HCT116 (cell line): ENCODE measurements at regions not wholly inside any gene's neighbourhood (a gene's known extent, or its start where the extent isn't known, plus 50 kb on each side); places are given as distances from the start of the nearest gene placed in this dataset.

Source experiments
- ATAC-seq: fragments of 200-7000 bp; cut with Tn5 transposase; 2 replicates; pipeline ENCODE4 v1.9.1; 2020; ENCODE audit warnings: mild to moderate bottlenecking, moderate library complexity
- BruUV-seq: library from RNA; stranded (reverse); fragments of 400-500 nt; replicated peaks from 2 replicates; lab custom pipeline; 2021; lab: Mats Ljungman, UMichigan
- CTCF ChIA-PET: fragments of 300-600 bp; sonication (Branson Sonifier 250); formaldehyde crosslinking; loops from one replicate; lab custom pipeline; 2021; ENCODE audit warnings: antibody characterized with exemption; lab: Charles Lee
- POLR2A ChIA-PET: fragments of 300-600, 350-600 bp; sonication (Branson Sonifier 250); formaldehyde crosslinking; loops from one replicate; lab custom pipeline; 2021; ENCODE audit warnings: antibody characterized with exemption; lab: Charles Lee
- RAD21 ChIA-PET, 2 experiments: fragments of 300-600 bp; sonication (Branson Sonifier 250); formaldehyde crosslinking; loops; one replicate each; lab custom pipeline; 2023; ENCODE audit warnings: low total read pairs in 2 of 2; ENCODE audit not compliant: uncharacterized antibody in 2 of 2, unreplicated experiment in 2 of 2, low non-redundant PET in 1 of 2; lab: Charles Lee
- DNase-seq: peaks from one replicate; pipeline ENCODE4 v3.0.0-alpha.2; 2010; ENCODE audit warnings: low read depth, low spot score
- H2AFZ ChIP-seq: fragments of 200-600 bp; shearing (Covaris generic), sonication (generic); 2 replicates; pipeline ENCODE4 v1.6.1; 2017; ENCODE audit warnings: low read depth, mixed run types, mixed read lengths, antibody characterized with exemption, low read length; ENCODE audit not compliant: poor library complexity, severe bottlenecking
- H3K27ac ChIP-seq: 2 replicates; pipeline ENCODE4 v1.5.1; 2012; ENCODE audit warnings: low read depth, low read length
- H3K27me3 ChIP-seq: fragments of 200-600 bp; sonication (generic); 2 replicates; pipeline ENCODE4 v1.6.1; 2016; ENCODE audit warnings: mixed run types, low read length, mixed read lengths; ENCODE audit not compliant: insufficient read depth
- H3K36me3 ChIP-seq, 2 experiments: fragments of 200-500 bp in 1 of 2; fragments of 200-600 bp in 1 of 2; sonication (Bioruptor generic) in 1 of 2; sonication (generic) in 1 of 2; 2 replicates each; pipeline versions ENCODE4 v1.5.1 to v1.6.1; 2014 to 2016; ENCODE audit warnings: low read length in 2 of 2, inconsistent platforms in 1 of 2, mixed read lengths in 1 of 2, mixed run types in 1 of 2; ENCODE audit not compliant: insufficient read depth in 2 of 2, control insufficient read depth in 1 of 2
- H3K4me1 ChIP-seq, 2 experiments: fragments of 200-600 bp in 1 of 2; sonication (generic) in 1 of 2; 2 replicates each; pipeline versions ENCODE4 v1.5.1 to v1.6.1; 2012 to 2017; ENCODE audit warnings: low read length in 2 of 2, inconsistent platforms in 1 of 2, mild to moderate bottlenecking in 1 of 2, mixed read lengths in 1 of 2, mixed run types in 1 of 2, moderate library complexity in 1 of 2; ENCODE audit not compliant: insufficient read depth in 2 of 2, control insufficient read depth in 1 of 2
- H3K4me2 ChIP-seq: fragments of 200-600 bp; sonication (generic); 2 replicates; pipeline ENCODE4 v1.6.1; 2017; ENCODE audit warnings: mixed run types, low read length, mixed read lengths
- H3K4me3 ChIP-seq, 2 experiments: fragments of 200-600 bp in 1 of 2; sonication (generic) in 1 of 2; replicated peaks in 1 of 2; 2 replicates each; pipeline ENCODE4 v1.5.1; 2011 to 2016; ENCODE audit warnings: low read length in 2 of 2, control low read depth in 1 of 2, low read depth in 1 of 2, mild to moderate bottlenecking in 1 of 2, mixed read lengths in 1 of 2, mixed run types in 1 of 2
- H3K79me2 ChIP-seq: fragments of 200-600 bp; sonication (generic); 2 replicates; pipeline ENCODE4 v1.6.1; 2017; ENCODE audit warnings: mild to moderate bottlenecking, mixed run types, low read length, moderate library complexity, mixed read lengths; ENCODE audit not compliant: insufficient read depth
- H3K9ac ChIP-seq: fragments of 200-600 bp; sonication (generic); 2 replicates; pipeline ENCODE4 v1.6.1; 2016; ENCODE audit warnings: low read length, mixed read lengths
- H3K9me2 ChIP-seq: fragments of 200-600 bp; sonication (generic), shearing (Covaris generic); 2 replicates; pipeline ENCODE4 v1.6.1; 2017; ENCODE audit warnings: mixed run types, mild to moderate bottlenecking, moderate library complexity; ENCODE audit not compliant: insufficient read depth
- H3K9me3 ChIP-seq, 2 experiments: fragments of 200-500 bp in 1 of 2; fragments of 200-600 bp in 1 of 2; sonication (Bioruptor generic) in 1 of 2; sonication (generic) in 1 of 2; 2 replicates each; pipeline ENCODE4 v1.6.1; 2014 to 2017; ENCODE audit warnings: low read length in 2 of 2, mixed read lengths in 2 of 2, inconsistent platforms in 1 of 2, low read depth in 1 of 2, mild to moderate bottlenecking in 1 of 2, mixed run types in 1 of 2, moderate library complexity in 1 of 2; ENCODE audit not compliant: control insufficient read depth in 1 of 2, insufficient read depth in 1 of 2
- H4K20me1 ChIP-seq: fragments of 200-600 bp; sonication (generic), shearing (Covaris generic); 2 replicates; pipeline ENCODE4 v1.6.1; 2017; ENCODE audit warnings: mixed run types, mild to moderate bottlenecking, moderate library complexity; ENCODE audit not compliant: insufficient read depth
- CEBPB ChIP-seq: IDR thresholded peaks from 2 replicates; pipeline ENCODE4 v1.6.1; 2012; ENCODE audit warnings: low read depth
- CTCF ChIP-seq, 3 experiments: fragments of 200-600 bp in 1 of 3; sonication (generic) in 1 of 3; IDR thresholded peaks in 2 of 3; conservative IDR thresholded peaks in 1 of 3; 2 replicates each; pipeline ENCODE4 v1.5.1; 2012 to 2017; ENCODE audit warnings: low read depth in 2 of 3, low read length in 2 of 3, antibody characterized with exemption in 1 of 3, borderline replicate concordance in 1 of 3, control low read depth in 1 of 3, mild to moderate bottlenecking in 1 of 3, mixed read lengths in 1 of 3, mixed run types in 1 of 3, moderate library complexity in 1 of 3; ENCODE audit not compliant: insufficient read depth in 1 of 3
- ELF1 ChIP-seq: IDR thresholded peaks from 2 replicates; pipeline ENCODE4 v1.6.1; 2012; ENCODE audit warnings: low read depth, borderline replicate concordance
- EZH2 ChIP-seq: fragments of 200-600 bp; sonication (generic); IDR thresholded peaks from 2 replicates; pipeline ENCODE4 v1.6.1; 2017; ENCODE audit warnings: antibody characterized with exemption, mixed run types
- FOSL1 ChIP-seq: IDR thresholded peaks from 2 replicates; pipeline ENCODE4 v1.6.1; 2012; ENCODE audit warnings: low read depth
- POLR2A ChIP-seq: IDR thresholded peaks from 2 replicates; pipeline ENCODE4 v1.7.0; 2011; ENCODE audit warnings: borderline replicate concordance; ENCODE audit not compliant: insufficient read depth, insufficient read length; ENCODE audit errors: extremely low read depth
- RAD21 ChIP-seq: IDR thresholded peaks from 2 replicates; pipeline ENCODE4 v1.6.1; 2012; ENCODE audit warnings: low read depth, mild to moderate bottlenecking
- REST ChIP-seq: IDR thresholded peaks from 2 replicates; pipeline ENCODE4 v1.6.1; 2012; ENCODE audit warnings: low read depth
- SP1 ChIP-seq: IDR thresholded peaks from 2 replicates; pipeline ENCODE4 v1.6.1; 2012; ENCODE audit warnings: low read depth
- TCF7L2 ChIP-seq: IDR thresholded peaks from 2 replicates; pipeline ENCODE4 v1.7.0; 2011; ENCODE audit warnings: borderline replicate concordance, inconsistent platforms; ENCODE audit not compliant: insufficient read depth, insufficient read length; ENCODE audit errors: extremely low read depth
- YY1 ChIP-seq: IDR thresholded peaks from 2 replicates; pipeline ENCODE4 v1.6.1; 2011; ENCODE audit warnings: low read length, low read depth, moderate library complexity, mild to moderate bottlenecking; ENCODE audit not compliant: insufficient replicate concordance; ENCODE audit errors: extremely low read depth
- ZBTB33 ChIP-seq: IDR thresholded peaks from 2 replicates; pipeline ENCODE4 v1.6.1; 2011; ENCODE audit warnings: mild to moderate bottlenecking, low read length, moderate library complexity; ENCODE audit not compliant: insufficient replicate concordance; ENCODE audit errors: extremely low read depth
- ZFX ChIP-seq: fragments of 450-650 bp; IDR thresholded peaks from 2 replicates; pipeline ENCODE4 v1.6.1; 2017
- intact Hi-C: fragments of 100-400 bp; cut with micrococcal nuclease; formaldehyde crosslinking; loops from 2 replicates; pipeline ENCODE4 v1.10.0; 2022

- Histone ChIP-seq H3K4me2 (no peak overlapping the region), H3K9me2 (no peaks in the 10 kb centered on the region), H4K20me1 (no peaks in the 10 kb centered on the region), H2AFZ (peak overlapping the region; percentile 31), H3K79me2 (no peaks in the 10 kb centered on the region), H3K4me1 (no peaks in the 10 kb centered on the region), H3K27me3 (no peaks in the 10 kb centered on the region), H3K9ac (no peak overlapping the region), H3K4me3 (no peak overlapping the region), H3K9me3 (no peaks in the 10 kb centered on the region), H3K27ac (no peak overlapping the region), H3K36me3 (no peaks in the 10 kb centered on the region)
- no TSS peak for BruUV-seq
- CTCF ChIA-PET, result no interaction called here
- RAD21 ChIA-PET, result no interaction called here
- intact Hi-C loops, result no loop called here
- DNase-seq, result no peak
- TF ChIP-seq RAD21 (peak; percentile 28), CTCF (IDR thresholded peaks at IDR 0.05 in 2 of 3, conservative IDR thresholded peaks at IDR 0.05 in 1 of 3; ENCODE audit: borderline replicate concordance in 1 of 3, insufficient read depth in 1 of 3, low read depth in 2 of 3, low read length in 2 of 3) (peak in 2 of 3 experiments; percentile 21 to 38; a peak in 3 of 6 replicates), POLR2A (no peak), YY1 (no peak), CEBPB (no peak)
- POLR2A ChIA-PET, result no interaction called here
- ATAC-seq, result peak; percentile 85
Measured at GRCh38 chr7:109456116-109456515, 886.4 kb downstream of the DNAJB9 start.

GRCh38 chr7:109460296-109460695 lies 890.6 kb downstream of the DNAJB9 start:
- Histone ChIP-seq H3K27me3 (no peaks in the 10 kb centered on the region), H3K9me2 (no peaks in the 10 kb centered on the region), H3K4me2 (no peak overlapping the region), H3K9ac (no peak overlapping the region), H3K36me3 (no peaks in the 10 kb centered on the region), H3K4me3 (no peak overlapping the region), H3K27ac (no peak overlapping the region), H3K79me2 (no peaks in the 10 kb centered on the region), H4K20me1 (no peaks in the 10 kb centered on the region), H2AFZ (no peak overlapping the region), H3K4me1 (no peaks in the 10 kb centered on the region), H3K9me3 (no peaks in the 10 kb centered on the region)
- no peak for ATAC-seq
- ChIA-PET POLR2A (no interaction called here), CTCF (no interaction called here), RAD21 (no interaction called here)
- BruUV-seq, result no TSS peak
- intact Hi-C loops, result no loop called here
- no peak for DNase-seq
- no peak for TF ChIP-seq ZBTB33
- no peak for TF ChIP-seq ELF1
- TF ChIP-seq SP1, result no peak
- TF ChIP-seq ZFX, result no peak
- TF ChIP-seq RAD21, result no peak
- TF ChIP-seq REST, result no peak
- no peak for TF ChIP-seq CEBPB
- TF ChIP-seq FOSL1, result no peak
- TF ChIP-seq TCF7L2, result no peak
- no peak for TF ChIP-seq EZH2
